ENCODE measurements at regions not wholly inside any gene's neighbourhood (a gene's known extent, or its start where the extent isn't known, plus 50 kb on each side); places are given as distances from the start of the nearest gene placed in this dataset.
"Not testable (repeated sequence)": the region's sequence is repeated elsewhere in the genome, so short reads cannot be mapped to it uniquely, and the experiment has no call there.

- not testable (repeated sequence) for TF ChIP-seq ATF3 (IDR thresholded peaks at IDR 0.05; ENCODE audit: insufficient read depth, low read depth, low read length); CTCF (IDR thresholded peaks at IDR 0.05; ENCODE audit: control extremely low read depth in 1 of 3, insufficient read depth in 1 of 3, low read depth in 1 of 3, low read length in 3 of 3); TAF1 (IDR thresholded peaks at IDR 0.05; ENCODE audit: low read depth, low read length); MAX (IDR thresholded peaks at IDR 0.05)
Measured at GRCh38 chr15:39523968-39524367, 56.9 kb upstream of the THBS1 start.
